HepG2 (cell line): ENCODE measurements at regions not wholly inside any gene's neighbourhood (a gene's known extent, or its start where the extent isn't known, plus 50 kb on each side); places are given as distances from the start of the nearest gene placed in this dataset.

Experiments
- ASH2L ChIP-seq: fragments of 300-600, 200-600 bp; sonication (generic); IDR thresholded peaks from 2 replicates; pipeline ENCODE4 v1.7.0; 2017; ENCODE audit warnings: low read depth, mild to moderate bottlenecking, moderate library complexity, mixed read lengths, low read length; ENCODE audit not compliant: insufficient read length
- CENPT ChIP-seq: sonication (generic); formaldehyde crosslinking; IDR thresholded peaks from 2 replicates; pipeline ENCODE4 v1.8.0; 2022; ENCODE audit warnings: low read depth, mild to moderate bottlenecking, moderate library complexity, missing genetic modification reagents
- GATAD1 ChIP-seq: IDR thresholded peaks from 2 replicates; pipeline ENCODE4 v1.6.1; 2016; ENCODE audit warnings: missing genetic modification reagents, missing compliant biosample characterization
- HOXA3 ChIP-seq: sonication (generic); formaldehyde crosslinking; IDR thresholded peaks from 2 replicates; pipeline ENCODE4 v1.5.0; 2020; ENCODE audit warnings: missing genetic modification reagents
- MEF2D ChIP-seq: sonication (generic); formaldehyde crosslinking; IDR thresholded peaks from 2 replicates; pipeline ENCODE4 v1.5.1; 2020; ENCODE audit warnings: mild to moderate bottlenecking, missing genetic modification reagents
- MXD4 ChIP-seq: IDR thresholded peaks from 2 replicates; pipeline ENCODE4 v1.6.1; 2016; ENCODE audit warnings: mild to moderate bottlenecking, missing biosample characterization, missing genetic modification reagents
- RELA ChIP-seq: sonication (generic); formaldehyde crosslinking; IDR thresholded peaks from 2 replicates; pipeline ENCODE4 v1.4.0; 2020; ENCODE audit warnings: missing genetic modification reagents
- RFX3 ChIP-seq: IDR thresholded peaks from 2 replicates; pipeline ENCODE4 v1.6.1; 2016; ENCODE audit warnings: missing biosample characterization, missing genetic modification reagents
- ZKSCAN1 ChIP-seq: fragments of 150-350 bp; IDR thresholded peaks from 2 replicates; pipeline ENCODE4 v1.6.1; 2014; ENCODE audit warnings: low read length
- ZNF577 ChIP-seq: sonication (generic); formaldehyde crosslinking; IDR thresholded peaks from 2 replicates; pipeline ENCODE4 v1.4.0; 2020; ENCODE audit warnings: mild to moderate bottlenecking, low read depth, missing genetic modification reagents, borderline replicate concordance
- TF ChIP-seq, protein P1 (sequence below): sonication (generic); formaldehyde crosslinking; IDR thresholded peaks from 2 replicates; pipeline ENCODE4 v1.5.0; 2020; ENCODE audit warnings: missing genetic modification reagents
- TF ChIP-seq, protein P2 (sequence below): IDR thresholded peaks from 2 replicates; pipeline ENCODE4 v1.6.1; 2016; ENCODE audit warnings: mild to moderate bottlenecking, missing biosample characterization, missing genetic modification reagents
- TF ChIP-seq, protein P3 (sequence below): sonication (generic); formaldehyde crosslinking; IDR thresholded peaks from 2 replicates; pipeline ENCODE4 v1.5.0; 2020; ENCODE audit warnings: mild to moderate bottlenecking, missing genetic modification reagents, moderate library complexity
- TF ChIP-seq, protein P4 (sequence below): sonication (generic); formaldehyde crosslinking; conservative IDR thresholded peaks from 2 replicates; pipeline ENCODE4 v1.4.0; 2020; ENCODE audit warnings: missing genetic modification reagents
- TF ChIP-seq, protein P5 (sequence below): sonication (generic); formaldehyde crosslinking; IDR thresholded peaks from 2 replicates; pipeline ENCODE4 v1.5.0; 2020; ENCODE audit warnings: mild to moderate bottlenecking, missing genetic modification reagents, borderline replicate concordance
- TF ChIP-seq, protein P6 (sequence below): sonication (generic); formaldehyde crosslinking; IDR thresholded peaks from 2 replicates; pipeline ENCODE4 v1.5.1; 2020; ENCODE audit warnings: mild to moderate bottlenecking, missing genetic modification reagents, borderline replicate concordance

DNA sequence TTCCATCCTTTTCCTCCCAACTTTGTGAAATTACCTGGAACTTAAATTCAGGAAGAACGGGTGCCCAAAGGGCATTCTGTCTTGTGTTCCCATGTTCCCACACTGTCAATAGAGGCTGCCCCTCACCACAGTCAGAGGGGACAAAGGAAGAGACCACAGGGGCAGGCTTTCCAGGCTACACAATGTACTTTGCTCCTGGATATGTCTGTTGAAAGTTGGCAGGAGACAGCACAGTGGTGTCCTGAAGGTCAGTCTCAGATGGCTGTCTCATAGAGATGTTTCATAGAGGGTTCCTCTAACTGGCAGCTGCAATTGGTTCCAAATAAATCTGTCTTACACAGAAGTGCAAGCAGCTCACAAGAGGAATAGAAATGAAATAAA is 107.8 kb upstream of the TGFBR2 start (continued):
- TF ChIP-seq, protein P1, sequence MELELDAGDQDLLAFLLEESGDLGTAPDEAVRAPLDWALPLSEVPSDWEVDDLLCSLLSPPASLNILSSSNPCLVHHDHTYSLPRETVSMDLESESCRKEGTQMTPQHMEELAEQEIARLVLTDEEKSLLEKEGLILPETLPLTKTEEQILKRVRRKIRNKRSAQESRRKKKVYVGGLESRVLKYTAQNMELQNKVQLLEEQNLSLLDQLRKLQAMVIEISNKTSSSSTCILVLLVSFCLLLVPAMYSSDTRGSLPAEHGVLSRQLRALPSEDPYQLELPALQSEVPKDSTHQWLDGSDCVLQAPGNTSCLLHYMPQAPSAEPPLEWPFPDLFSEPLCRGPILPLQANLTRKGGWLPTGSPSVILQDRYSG (CRISPR knock-in tag) = no peak
- TF ChIP-seq, protein P2, sequence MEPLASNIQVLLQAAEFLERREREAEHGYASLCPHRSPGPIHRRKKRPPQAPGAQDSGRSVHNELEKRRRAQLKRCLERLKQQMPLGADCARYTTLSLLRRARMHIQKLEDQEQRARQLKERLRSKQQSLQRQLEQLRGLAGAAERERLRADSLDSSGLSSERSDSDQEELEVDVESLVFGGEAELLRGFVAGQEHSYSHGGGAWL (CRISPR knock-in tag) = no peak
- TF ChIP-seq, protein P3, sequence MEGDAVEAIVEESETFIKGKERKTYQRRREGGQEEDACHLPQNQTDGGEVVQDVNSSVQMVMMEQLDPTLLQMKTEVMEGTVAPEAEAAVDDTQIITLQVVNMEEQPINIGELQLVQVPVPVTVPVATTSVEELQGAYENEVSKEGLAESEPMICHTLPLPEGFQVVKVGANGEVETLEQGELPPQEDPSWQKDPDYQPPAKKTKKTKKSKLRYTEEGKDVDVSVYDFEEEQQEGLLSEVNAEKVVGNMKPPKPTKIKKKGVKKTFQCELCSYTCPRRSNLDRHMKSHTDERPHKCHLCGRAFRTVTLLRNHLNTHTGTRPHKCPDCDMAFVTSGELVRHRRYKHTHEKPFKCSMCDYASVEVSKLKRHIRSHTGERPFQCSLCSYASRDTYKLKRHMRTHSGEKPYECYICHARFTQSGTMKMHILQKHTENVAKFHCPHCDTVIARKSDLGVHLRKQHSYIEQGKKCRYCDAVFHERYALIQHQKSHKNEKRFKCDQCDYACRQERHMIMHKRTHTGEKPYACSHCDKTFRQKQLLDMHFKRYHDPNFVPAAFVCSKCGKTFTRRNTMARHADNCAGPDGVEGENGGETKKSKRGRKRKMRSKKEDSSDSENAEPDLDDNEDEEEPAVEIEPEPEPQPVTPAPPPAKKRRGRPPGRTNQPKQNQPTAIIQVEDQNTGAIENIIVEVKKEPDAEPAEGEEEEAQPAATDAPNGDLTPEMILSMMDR (CRISPR knock-in tag) = peak; percentile 32; the same call in 1 of the 2 replicates
- TF ChIP-seq ZNF577 (CRISPR knock-in tag) = no peak
- TF ChIP-seq, protein P4, sequence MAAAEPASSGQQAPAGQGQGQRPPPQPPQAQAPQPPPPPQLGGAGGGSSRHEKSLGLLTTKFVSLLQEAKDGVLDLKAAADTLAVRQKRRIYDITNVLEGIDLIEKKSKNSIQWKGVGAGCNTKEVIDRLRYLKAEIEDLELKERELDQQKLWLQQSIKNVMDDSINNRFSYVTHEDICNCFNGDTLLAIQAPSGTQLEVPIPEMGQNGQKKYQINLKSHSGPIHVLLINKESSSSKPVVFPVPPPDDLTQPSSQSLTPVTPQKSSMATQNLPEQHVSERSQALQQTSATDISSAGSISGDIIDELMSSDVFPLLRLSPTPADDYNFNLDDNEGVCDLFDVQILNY = no peak
- TF ChIP-seq MEF2D (CRISPR knock-in tag) = 0 out of 2 replicates have a peak, but pooled peaks have one; percentile 54
- TF ChIP-seq RELA (CRISPR knock-in tag) = no peak
- TF ChIP-seq RFX3 = no peak
- TF ChIP-seq GATAD1 (CRISPR knock-in tag) = no peak
- TF ChIP-seq ASH2L = no peak
- TF ChIP-seq ZKSCAN1 = no peak
- TF ChIP-seq, protein P5, sequence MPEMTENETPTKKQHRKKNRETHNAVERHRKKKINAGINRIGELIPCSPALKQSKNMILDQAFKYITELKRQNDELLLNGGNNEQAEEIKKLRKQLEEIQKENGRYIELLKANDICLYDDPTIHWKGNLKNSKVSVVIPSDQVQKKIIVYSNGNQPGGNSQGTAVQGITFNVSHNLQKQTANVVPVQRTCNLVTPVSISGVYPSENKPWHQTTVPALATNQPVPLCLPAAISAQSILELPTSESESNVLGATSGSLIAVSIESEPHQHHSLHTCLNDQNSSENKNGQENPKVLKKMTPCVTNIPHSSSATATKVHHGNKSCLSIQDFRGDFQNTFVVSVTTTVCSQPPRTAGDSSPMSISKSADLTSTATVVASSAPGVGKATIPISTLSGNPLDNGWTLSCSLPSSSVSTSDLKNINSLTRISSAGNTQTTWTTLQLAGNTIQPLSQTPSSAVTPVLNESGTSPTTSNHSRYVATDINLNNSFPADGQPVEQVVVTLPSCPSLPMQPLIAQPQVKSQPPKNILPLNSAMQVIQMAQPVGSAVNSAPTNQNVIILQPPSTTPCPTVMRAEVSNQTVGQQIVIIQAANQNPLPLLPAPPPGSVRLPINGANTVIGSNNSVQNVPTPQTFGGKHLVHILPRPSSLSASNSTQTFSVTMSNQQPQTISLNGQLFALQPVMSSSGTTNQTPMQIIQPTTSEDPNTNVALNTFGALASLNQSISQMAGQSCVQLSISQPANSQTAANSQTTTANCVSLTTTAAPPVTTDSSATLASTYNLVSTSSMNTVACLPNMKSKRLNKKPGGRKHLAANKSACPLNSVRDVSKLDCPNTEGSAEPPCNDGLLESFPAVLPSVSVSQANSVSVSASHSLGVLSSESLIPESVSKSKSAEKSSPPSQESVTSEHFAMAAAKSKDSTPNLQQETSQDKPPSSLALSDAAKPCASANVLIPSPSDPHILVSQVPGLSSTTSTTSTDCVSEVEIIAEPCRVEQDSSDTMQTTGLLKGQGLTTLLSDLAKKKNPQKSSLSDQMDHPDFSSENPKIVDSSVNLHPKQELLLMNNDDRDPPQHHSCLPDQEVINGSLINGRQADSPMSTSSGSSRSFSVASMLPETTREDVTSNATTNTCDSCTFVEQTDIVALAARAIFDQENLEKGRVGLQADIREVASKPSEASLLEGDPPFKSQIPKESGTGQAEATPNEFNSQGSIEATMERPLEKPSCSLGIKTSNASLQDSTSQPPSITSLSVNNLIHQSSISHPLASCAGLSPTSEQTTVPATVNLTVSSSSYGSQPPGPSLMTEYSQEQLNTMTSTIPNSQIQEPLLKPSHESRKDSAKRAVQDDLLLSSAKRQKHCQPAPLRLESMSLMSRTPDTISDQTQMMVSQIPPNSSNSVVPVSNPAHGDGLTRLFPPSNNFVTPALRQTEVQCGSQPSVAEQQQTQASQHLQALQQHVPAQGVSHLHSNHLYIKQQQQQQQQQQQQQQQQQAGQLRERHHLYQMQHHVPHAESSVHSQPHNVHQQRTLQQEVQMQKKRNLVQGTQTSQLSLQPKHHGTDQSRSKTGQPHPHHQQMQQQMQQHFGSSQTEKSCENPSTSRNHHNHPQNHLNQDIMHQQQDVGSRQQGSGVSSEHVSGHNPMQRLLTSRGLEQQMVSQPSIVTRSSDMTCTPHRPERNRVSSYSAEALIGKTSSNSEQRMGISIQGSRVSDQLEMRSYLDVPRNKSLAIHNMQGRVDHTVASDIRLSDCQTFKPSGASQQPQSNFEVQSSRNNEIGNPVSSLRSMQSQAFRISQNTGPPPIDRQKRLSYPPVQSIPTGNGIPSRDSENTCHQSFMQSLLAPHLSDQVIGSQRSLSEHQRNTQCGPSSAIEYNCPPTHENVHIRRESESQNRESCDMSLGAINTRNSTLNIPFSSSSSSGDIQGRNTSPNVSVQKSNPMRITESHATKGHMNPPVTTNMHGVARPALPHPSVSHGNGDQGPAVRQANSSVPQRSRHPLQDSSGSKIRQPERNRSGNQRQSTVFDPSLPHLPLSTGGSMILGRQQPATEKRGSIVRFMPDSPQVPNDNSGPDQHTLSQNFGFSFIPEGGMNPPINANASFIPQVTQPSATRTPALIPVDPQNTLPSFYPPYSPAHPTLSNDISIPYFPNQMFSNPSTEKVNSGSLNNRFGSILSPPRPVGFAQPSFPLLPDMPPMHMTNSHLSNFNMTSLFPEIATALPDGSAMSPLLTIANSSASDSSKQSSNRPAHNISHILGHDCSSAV = no peak
- TF ChIP-seq HOXA3 = no peak; the same call in 1 of the 2 replicates
- no peak for TF ChIP-seq MXD4
- no peak for TF ChIP-seq CENPT (CRISPR knock-in tag)
- TF ChIP-seq, protein P6, sequence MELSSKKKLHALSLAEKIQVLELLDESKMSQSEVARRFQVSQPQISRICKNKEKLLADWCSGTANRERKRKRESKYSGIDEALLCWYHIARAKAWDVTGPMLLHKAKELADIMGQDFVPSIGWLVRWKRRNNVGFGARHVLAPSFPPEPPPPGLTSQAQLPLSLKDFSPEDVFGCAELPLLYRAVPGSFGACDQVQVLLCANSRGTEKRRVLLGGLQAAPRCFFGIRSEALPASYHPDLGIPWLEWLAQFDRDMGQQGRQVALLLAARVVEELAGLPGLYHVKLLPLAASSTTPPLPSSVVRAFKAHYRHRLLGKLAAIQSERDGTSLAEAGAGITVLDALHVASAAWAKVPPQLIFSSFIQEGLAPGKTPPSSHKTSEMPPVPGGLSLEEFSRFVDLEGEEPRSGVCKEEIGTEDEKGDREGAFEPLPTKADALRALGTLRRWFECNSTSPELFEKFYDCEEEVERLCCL = no peak
